Lower leg skin (tissue), 3 donors: ENCODE measurements at regions not wholly inside any gene's neighbourhood (a gene's known extent, or its start where the extent isn't known, plus 50 kb on each side); places are given as distances from the start of the nearest gene placed in this dataset.

Experiments
- POLR2A ChIP-seq, 2 donors: fragments of 450-650 bp; IDR thresholded peaks; one replicate each; pipeline ENCODE4 v1.6.1; 2016 to 2017; ENCODE audit warnings: antibody characterized with exemption in 2 of 2, mild to moderate bottlenecking in 1 of 2, moderate library complexity in 1 of 2
- TF ChIP-seq, protein P1 (sequence below), 3 donors: fragments of 450-650 bp; IDR thresholded peaks; one replicate each; pipeline ENCODE4 v1.5.1; 2016; ENCODE audit warnings: antibody characterized with exemption in 3 of 3, mild to moderate bottlenecking in 3 of 3, moderate library complexity in 2 of 3

DNA sequence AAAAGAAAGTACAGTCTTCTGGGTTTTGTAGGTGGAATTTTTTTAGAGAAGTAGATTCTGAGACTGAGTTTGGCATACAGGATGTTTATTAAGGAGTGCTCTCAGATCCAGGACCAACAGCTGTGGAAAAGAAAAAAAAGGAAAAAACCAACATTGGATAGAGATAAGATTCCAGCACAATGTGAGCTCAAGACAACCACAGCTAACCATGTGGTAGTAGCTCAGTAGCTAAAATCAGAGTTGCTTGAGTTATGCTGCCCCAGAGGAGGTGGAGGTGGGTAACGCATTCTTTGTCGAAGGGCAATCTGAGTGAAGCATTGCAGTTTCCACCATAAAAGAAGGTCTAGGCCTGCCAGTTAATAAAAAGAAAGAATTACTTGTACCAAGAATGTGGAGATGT lies 904.3 kb downstream of the NSUN3 start:
- no peak for TF ChIP-seq POLR2A (IDR thresholded peaks at IDR 0.05)
- TF ChIP-seq, protein P1, sequence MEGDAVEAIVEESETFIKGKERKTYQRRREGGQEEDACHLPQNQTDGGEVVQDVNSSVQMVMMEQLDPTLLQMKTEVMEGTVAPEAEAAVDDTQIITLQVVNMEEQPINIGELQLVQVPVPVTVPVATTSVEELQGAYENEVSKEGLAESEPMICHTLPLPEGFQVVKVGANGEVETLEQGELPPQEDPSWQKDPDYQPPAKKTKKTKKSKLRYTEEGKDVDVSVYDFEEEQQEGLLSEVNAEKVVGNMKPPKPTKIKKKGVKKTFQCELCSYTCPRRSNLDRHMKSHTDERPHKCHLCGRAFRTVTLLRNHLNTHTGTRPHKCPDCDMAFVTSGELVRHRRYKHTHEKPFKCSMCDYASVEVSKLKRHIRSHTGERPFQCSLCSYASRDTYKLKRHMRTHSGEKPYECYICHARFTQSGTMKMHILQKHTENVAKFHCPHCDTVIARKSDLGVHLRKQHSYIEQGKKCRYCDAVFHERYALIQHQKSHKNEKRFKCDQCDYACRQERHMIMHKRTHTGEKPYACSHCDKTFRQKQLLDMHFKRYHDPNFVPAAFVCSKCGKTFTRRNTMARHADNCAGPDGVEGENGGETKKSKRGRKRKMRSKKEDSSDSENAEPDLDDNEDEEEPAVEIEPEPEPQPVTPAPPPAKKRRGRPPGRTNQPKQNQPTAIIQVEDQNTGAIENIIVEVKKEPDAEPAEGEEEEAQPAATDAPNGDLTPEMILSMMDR (IDR thresholded peaks at IDR 0.05) = no peak
